ENCODE measurements at regions not wholly inside any gene's neighbourhood (a gene's known extent, or its start where the extent isn't known, plus 50 kb on each side); places are given as distances from the start of the nearest gene placed in this dataset.

GRCh38 chr1:39085174-39085573 is 59.0 kb downstream of the NDUFS5 start:
- DNase-seq (ENCODE audit: low read depth in 2 of 3, low spot score in 1 of 3) = no peak

GRCh38 chr1:39086386-39086785 is 60.2 kb downstream of the NDUFS5 start:
- no peak for DNase-seq (ENCODE audit: low read depth in 2 of 3, low spot score in 1 of 3)

DNA sequence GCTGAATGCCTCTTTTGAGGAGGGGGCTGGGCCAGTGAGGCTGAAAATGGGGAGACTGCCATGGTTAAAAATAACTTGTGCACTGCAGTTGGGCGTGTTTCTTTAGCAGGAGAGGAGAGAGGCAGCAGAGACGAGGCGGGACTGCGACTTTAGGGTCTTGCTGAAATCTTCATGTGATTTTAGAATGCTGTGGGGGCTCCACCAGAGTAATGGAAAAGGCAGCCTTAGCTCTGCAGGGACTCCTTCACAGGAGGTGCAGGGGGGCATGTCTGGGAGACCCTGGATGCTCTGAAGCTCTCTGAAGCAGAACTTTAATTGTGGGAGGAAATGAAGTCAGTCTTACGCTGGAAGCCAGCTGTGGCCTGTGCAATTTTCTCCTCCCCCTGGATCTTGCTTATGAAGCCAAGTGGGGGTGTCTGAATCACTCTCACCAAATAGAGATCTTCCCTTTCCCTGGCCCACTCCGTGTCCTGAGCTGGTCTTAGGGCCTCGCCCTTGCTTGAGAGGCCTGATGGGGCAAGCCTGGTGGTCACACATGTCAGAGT is 60.8 kb downstream of the NDUFS5 start:
- no peak for DNase-seq (ENCODE audit: low read depth in 2 of 3, low spot score in 1 of 3)

- no peak for DNase-seq (ENCODE audit: low read depth in 2 of 3, low spot score in 1 of 3)
These were observed 61.3 kb downstream of the NDUFS5 start for GRCh38 chr1:39087435-39087834.

- DNase-seq (ENCODE audit: low read depth in 2 of 3, low spot score in 1 of 3) = no peak
These were observed 62.5 kb downstream of the NDUFS5 start for GRCh38 chr1:39088658-39089057.

DNA sequence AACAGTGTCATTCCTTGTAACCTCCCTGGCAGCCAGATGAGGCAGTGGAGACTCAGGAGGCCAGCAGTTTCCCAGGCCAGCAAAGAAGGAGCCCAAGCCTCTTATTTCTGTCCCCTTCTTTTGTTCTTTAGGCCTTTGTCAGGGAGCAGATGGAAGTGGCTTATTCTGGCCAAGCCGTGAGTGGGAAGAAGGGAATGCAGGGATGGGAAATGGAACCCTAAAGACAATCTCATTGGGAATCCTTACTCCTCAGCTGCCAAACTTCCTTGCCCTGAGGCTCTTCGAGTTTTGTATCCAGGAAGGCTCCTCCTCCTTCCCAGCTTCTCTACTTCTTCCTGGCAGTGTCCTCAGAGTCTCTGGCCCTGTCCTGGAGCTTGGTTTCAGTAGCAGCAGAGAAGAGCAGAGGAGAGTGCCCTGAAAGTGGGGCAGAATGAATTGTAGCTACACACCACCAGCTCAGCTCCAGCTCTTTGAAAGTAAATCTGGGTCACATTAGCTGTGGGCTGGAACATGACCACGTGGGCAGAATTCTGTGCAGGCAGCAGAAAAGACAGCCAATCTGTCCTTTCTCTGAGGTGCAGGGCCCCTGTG is 63.9 kb downstream of the NDUFS5 start:
- DNase-seq (ENCODE audit: low read depth in 2 of 3, low spot score in 1 of 3) = no peak

DNA sequence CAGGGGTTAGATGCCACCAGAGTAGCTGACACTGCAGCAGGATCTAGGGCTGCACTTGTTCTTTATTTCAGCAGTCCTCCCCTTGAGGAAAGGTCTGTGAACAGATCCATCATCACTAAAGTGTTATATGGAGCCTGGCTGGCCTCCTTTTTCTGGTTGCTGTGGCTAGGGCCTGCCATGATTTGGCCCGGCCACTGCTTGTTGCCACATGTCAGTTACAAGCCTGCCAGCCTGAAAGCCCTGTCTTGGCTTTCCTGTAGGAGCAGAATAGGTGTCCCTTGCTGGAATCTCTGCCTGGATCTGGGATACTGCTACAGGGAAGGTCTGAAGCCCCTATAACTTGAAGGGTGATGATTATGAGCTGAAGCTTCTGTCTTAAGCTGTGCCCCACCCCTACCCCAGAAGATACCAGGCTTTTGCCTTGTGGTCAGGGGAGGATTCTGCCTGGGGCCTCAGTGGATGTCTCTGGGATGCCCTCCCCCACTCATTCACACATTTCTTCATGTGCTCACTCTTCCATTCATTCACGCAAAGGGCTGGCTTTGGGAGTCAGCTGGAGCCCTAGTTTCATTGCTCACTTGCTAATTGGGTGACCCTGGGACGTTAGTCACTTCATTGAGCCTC is 64.7 kb downstream of the NDUFS5 start:
- no peak for DNase-seq (ENCODE audit: low read depth in 2 of 3, low spot score in 1 of 3)

- DNase-seq (ENCODE audit: low read depth in 2 of 3, low spot score in 1 of 3) = peak in 2 of 3 donors; percentile 41 to 47
These were observed 65.9 kb downstream of the NDUFS5 start for GRCh38 chr1:39091845-39092645.

GRCh38 chr1:39094685-39095084 is 68.5 kb downstream of the NDUFS5 start:
- DNase-seq (ENCODE audit: low read depth in 2 of 3, low spot score in 1 of 3) = no peak

DNA sequence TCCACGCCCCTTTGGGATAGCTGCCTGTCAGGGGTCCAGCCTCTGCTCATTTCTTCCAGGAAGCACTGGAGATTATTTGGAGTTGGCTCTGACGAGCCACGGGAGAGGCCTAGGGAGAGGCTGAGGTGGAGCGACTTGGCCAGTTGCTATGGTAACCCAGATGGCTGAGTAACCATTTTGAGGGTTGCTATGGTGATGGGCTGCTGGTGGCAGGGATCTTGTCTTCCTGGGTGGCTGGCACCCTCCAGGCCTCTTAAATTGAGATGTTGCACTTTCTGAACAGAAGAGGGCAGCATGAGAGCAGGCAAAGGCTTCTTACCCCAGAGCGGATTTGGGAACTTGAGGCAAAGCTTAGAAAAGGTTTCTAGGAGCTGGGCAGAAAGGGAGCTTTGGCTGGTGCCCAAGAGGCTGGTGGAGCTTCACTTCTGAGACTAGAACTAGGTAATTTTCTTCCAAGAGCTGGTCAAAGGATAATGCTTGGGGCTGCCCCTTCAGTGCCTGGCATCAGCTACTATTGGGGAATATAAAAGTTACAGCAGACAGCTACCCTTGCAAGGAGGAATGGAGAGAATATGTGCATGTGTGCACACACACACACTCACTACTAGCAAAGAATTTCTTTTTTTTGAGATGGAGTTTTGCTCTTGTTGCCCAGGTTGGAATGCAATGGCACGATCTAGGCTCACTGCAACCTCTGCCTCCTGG is 72.5 kb downstream of the NDUFS5 start:
- peak; percentile 42 to 60 (median 58) for DNase-seq (ENCODE audit: low read depth in 2 of 3, low spot score in 1 of 3)

GRCh38 chr1:39102537-39103327 is 76.6 kb downstream of the NDUFS5 start:
- DNase-seq (ENCODE audit: low read depth in 2 of 3, low spot score in 1 of 3) = no peak

DNA sequence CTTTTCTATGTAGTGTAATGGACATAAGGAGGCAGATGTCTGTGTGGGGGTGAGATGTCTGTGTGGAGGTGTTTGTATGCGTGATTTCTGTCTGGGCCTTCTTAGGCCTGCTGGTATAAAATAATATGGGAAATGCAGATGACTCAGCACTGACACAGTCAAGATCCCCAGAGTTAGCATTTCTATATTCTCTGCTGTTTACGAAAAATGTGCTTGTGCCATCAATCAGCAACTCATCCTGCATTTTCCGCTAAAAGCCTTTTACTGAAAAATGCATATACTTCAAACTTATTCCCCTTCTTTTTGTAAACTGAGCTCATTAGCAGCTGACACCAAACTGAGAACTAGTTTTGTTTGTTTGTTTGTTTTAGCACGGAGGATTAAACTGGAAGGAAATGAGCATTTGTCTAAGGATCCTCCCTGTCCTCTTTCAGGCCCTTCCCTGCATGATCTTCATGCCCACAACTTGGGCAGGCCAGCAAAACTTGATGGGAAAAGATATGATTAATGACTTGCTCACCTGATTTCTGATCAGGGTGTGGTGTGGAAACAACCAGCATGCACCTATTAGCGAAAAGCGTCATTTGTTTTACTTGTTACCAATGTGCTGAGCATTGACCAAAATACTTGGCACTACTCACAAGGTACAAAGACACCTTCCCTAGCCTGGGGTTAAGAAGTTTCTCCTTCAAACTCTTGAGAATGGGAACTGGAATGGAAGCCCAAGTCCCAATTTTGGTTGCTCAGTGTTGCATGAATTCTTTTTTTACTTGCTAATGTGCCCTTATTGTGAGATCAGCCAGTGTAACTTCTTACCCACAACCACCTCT is 77.4 kb downstream of the NDUFS5 start:
- DNase-seq (ENCODE audit: low read depth in 2 of 3, low spot score in 1 of 3) = no peak

DNA sequence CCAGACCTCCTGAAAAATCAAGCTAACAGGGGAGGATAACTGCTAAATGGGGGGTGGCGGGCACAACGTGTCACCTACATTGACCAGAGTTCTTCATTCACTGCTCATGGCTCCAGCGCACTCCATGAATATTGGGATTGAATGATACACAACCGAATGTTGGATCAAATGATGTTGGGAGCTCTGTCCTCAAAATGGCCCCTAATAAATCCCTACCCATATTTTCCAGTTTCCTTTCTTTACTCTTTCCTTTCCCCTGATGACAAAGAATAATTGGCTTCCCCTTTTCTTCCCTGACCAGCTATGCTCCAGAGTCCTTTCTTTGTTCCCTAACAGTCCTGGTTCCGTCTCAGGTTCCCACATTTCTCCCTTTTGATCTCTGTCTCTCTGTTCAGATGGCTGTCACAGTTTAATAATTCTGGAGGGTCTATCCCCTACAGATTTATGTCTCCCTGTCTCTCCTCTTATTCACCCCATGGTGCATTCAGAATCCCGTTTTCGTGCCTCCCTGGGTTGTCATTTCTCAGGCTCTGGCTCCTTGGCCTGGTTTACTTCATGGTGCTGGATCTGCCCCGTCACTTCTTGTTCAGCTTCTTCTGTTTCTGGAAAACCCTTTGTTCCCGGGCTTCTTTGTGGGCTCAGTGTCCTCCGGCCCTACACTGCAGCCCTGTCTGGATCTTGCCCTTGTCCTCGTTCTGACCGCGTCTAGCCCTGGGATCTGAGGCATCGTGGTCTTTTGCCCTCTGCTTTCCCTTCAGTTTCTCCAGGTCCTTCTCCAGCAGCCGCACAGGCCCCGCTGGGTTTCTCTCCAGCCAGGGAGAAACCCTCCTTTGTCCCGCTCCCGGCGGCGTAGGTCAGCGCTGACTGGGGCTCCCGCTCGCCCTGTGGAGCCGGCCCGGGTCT is 78.3 kb downstream of the NDUFS5 start:
- no peak for DNase-seq (ENCODE audit: low read depth in 2 of 3, low spot score in 1 of 3)

DNA sequence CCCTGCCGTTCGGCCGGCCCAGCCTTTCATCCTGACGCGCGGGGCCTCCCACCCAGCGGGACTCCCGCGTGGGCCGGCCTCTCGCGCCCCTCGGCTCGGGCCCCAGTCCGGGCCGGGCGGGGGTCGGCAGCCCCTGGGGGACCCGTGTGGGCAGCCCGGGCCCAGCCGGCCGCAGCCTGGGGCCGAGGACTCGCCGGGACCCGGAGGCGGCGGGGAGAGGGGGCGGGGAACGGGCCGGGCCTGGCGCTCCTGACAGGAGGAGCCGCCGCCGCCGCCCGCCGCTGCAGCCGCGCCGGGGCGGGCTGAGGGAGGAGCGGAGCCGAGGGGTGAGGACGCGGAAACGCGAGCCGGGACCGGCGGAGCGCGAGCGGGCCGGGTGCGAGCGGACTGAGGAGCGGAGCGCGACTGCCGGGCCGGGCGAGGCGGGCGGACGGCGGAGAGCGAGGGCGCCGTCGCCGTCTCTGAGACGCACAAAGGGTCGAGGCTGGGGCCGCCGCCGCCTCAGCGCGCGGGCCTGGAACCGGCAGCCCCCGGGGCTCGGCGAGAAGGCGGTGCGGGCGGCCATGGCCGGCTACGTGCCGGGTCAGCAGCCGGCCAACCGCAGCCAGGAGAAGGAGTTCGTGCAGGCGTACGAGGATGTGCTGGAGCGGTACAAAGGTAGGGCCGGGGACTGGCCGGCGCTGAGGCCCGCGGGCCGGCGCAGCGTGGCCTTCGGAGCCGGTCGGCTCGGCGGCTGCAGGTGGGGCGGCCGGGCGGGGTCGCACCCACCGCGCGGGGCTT is 79.1 kb downstream of the NDUFS5 start:
- DNase-seq (ENCODE audit: low read depth in 2 of 3, low spot score in 1 of 3) = peak in 1 of 3 donors; percentile 58

DNA sequence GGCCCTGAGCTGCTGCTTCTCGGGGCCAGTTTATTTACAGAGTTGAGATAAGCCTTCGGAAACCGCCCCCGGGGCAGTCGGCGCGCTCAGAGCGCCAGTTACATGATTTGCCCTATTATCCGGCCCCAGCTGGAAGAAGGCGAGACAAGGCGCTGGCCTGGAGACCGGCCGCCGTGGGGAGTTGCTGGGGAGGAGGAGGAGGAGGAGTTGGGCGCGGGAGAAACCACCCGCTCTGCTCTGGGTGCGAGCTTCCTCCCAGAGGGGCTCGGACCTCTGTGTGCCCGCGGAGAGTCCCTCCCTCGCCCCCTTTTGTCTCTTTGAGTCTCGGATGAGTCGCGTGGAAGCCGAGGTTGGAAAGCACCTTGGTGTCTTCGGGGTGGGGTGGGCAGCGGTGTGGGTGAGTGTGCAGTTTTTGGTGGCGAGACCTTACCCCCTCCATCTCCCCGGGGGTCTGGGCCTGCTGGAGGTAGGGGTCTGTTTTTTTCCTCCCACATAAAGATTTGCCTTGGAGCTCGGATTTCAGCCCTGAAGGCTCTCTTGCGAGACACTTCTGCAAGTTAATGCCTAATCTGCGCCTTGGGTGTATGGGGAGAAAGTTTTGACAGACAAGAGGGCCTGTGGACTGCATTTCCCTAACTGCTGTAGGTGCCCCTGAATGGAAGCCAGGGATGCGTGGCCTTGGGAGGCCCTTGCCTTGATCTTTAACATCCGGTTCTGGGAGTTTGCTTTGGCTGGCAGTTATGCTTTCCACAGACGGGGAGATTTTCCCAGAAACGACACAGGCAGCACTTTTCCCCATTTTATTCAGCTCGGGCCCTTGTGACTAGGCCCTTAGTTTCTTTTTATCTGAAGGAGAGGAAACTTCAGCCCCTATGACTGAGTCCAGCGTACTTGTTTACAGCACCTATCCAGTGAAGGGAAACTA is 80.0 kb downstream of the NDUFS5 start:
- no peak for DNase-seq (ENCODE audit: low read depth in 2 of 3, low spot score in 1 of 3)

- DNase-seq (ENCODE audit: low read depth in 2 of 3, low spot score in 1 of 3) = no peak
These were observed 80.7 kb downstream of the NDUFS5 start for GRCh38 chr1:39106801-39107327.

Data from stimulated activated CD4-positive, alpha-beta T cell treated with anti-CD3 and anti-CD28 coated beads, Interleukin-12 subunit alpha, Interleukin-12 subunit beta, amount 100 ng/mL, for 48 hours (primary cell).